CD14-positive monocyte (primary cell): ENCODE measurements at regions not wholly inside any gene's neighbourhood (a gene's known extent, or its start where the extent isn't known, plus 50 kb on each side); places are given as distances from the start of the nearest gene placed in this dataset.

Experiments
- DNase-seq, 3 donors: peaks; one replicate each; pipeline ENCODE4 v3.0.0-alpha.2; 2011 to 2022
- H2AFZ ChIP-seq: 2 replicates; pipeline ENCODE4 v1.6.0; 2012; ENCODE audit warnings: mild to moderate bottlenecking, low read depth, low read length, inconsistent platforms; ENCODE audit not compliant: insufficient read depth, poor library complexity, severe bottlenecking
- H3K27ac ChIP-seq, 2 donors: 1 replicate in 1 of 2; 2 replicates in 1 of 2; pipeline ENCODE4 v1.5.1; 2012 to 2013; ENCODE audit warnings: low read length in 2 of 2, control low read depth in 1 of 2, inconsistent platforms in 1 of 2, low read depth in 1 of 2, mild to moderate bottlenecking in 1 of 2
- H3K27me3 ChIP-seq, 2 donors: one replicate each; pipeline versions ENCODE4 v1.6.0 to v1.6.1; 2011 to 2013; ENCODE audit warnings: low read length in 2 of 2; ENCODE audit not compliant: control insufficient read depth in 2 of 2, insufficient read depth in 2 of 2
- H3K36me3 ChIP-seq, 2 donors: replicated peaks in 1 of 2; 1 replicate in 1 of 2; 2 replicates in 1 of 2; pipeline versions ENCODE4 v1.5.1 to v1.6.1; 2012 to 2013; ENCODE audit warnings: low read length in 2 of 2, control low read depth in 1 of 2, inconsistent platforms in 1 of 2, mild to moderate bottlenecking in 1 of 2; ENCODE audit not compliant: insufficient read depth in 2 of 2, control insufficient read depth in 1 of 2
- H3K4me1 ChIP-seq, 2 donors: 1 replicate in 1 of 2; 2 replicates in 1 of 2; pipeline versions ENCODE4 v1.5.1 to v1.6.1; 2012 to 2013; ENCODE audit warnings: low read length in 2 of 2, control low read depth in 1 of 2, inconsistent platforms in 1 of 2, mild to moderate bottlenecking in 1 of 2, moderate library complexity in 1 of 2; ENCODE audit not compliant: insufficient read depth in 2 of 2, control insufficient read depth in 1 of 2
- H3K4me2 ChIP-seq: replicated peaks from 2 replicates; pipeline ENCODE3; 2012; ENCODE audit warnings: low read length, moderate library complexity, mild to moderate bottlenecking; ENCODE audit not compliant: poor library complexity, severe bottlenecking; ENCODE audit errors: extremely low read depth
- H3K4me3 ChIP-seq, 3 experiments: fragments of 200-600 bp in 1 of 3; sonication (generic) in 1 of 3; replicated peaks in 1 of 3; 1 replicate in 2 of 3; 2 replicates in 1 of 3; pipeline ENCODE4 v1.5.1; 2011 to 2013; ENCODE audit warnings: low read length in 3 of 3, mild to moderate bottlenecking in 3 of 3, control low read depth in 2 of 3, low read depth in 2 of 3, inconsistent platforms in 1 of 3, moderate library complexity in 1 of 3
- H3K79me2 ChIP-seq: 2 replicates; pipeline ENCODE4 v1.6.0; 2012; ENCODE audit warnings: mild to moderate bottlenecking, control low read depth, inconsistent platforms, low read length, moderate library complexity; ENCODE audit not compliant: insufficient read depth
- H3K9ac ChIP-seq: 2 replicates; pipeline ENCODE4 v1.6.0; 2017; ENCODE audit warnings: low read length, mild to moderate bottlenecking; ENCODE audit not compliant: insufficient read depth, poor library complexity, severe bottlenecking
- H3K9me3 ChIP-seq, 2 donors: replicated peaks in 1 of 2; 1 replicate in 1 of 2; 2 replicates in 1 of 2; pipeline versions ENCODE4 v1.5.1 to v1.6.1; 2012 to 2013; ENCODE audit warnings: low read length in 2 of 2, control low read depth in 1 of 2; ENCODE audit not compliant: control insufficient read depth in 1 of 2, insufficient read depth in 1 of 2
- H4K20me1 ChIP-seq: 2 replicates; pipeline ENCODE4 v1.6.0; 2012; ENCODE audit warnings: mild to moderate bottlenecking, low read length, control low read depth, moderate library complexity; ENCODE audit not compliant: insufficient read depth
- H3K27ac Mint-ChIP-seq, 7 donors: one replicate each; pipeline ENCODE4 v1.8.0; 2020; ENCODE audit warnings: mild to moderate bottlenecking in 7 of 7, mixed read lengths in 7 of 7, moderate library complexity in 6 of 7, inconsistent platforms in 2 of 7
- H3K27me3 Mint-ChIP-seq, 3 donors: one replicate each; pipeline ENCODE4 v1.8.0; 2021 to 2022; ENCODE audit warnings: low read depth in 3 of 3, mild to moderate bottlenecking in 3 of 3, mixed read lengths in 3 of 3, moderate library complexity in 3 of 3, inconsistent platforms in 1 of 3
- H3K36me3 Mint-ChIP-seq, 2 donors: one replicate each; pipeline ENCODE4 v1.8.0; 2020; ENCODE audit warnings: mixed read lengths in 2 of 2, inconsistent platforms in 1 of 2, mild to moderate bottlenecking in 1 of 2
- H3K4me1 Mint-ChIP-seq: one replicate; pipeline ENCODE4 v1.8.0; 2020; ENCODE audit warnings: mild to moderate bottlenecking, mixed read lengths
- H3K4me3 Mint-ChIP-seq, 2 donors: one replicate each; pipeline ENCODE4 v1.8.0; 2020; ENCODE audit warnings: mild to moderate bottlenecking in 2 of 2, mixed read lengths in 2 of 2, moderate library complexity in 1 of 2
- H3K9me3 Mint-ChIP-seq, 7 donors: one replicate each; pipeline ENCODE4 v1.8.0; 2020 to 2022; ENCODE audit warnings: mixed read lengths in 7 of 7, mild to moderate bottlenecking in 6 of 7, moderate library complexity in 6 of 7, inconsistent platforms in 2 of 7
- CTCF ChIP-seq: fragments of 200-600 bp; IDR thresholded peaks from one replicate; pipeline ENCODE4 v1.8.0; 2022; ENCODE audit warnings: antibody characterized with exemption, mild to moderate bottlenecking
- WGBS: methylation state at CpG from one replicate; pipeline ENCODE4 v1.1.5; 2013; ENCODE audit warnings: missing lambda C conversion rate; ENCODE audit not compliant: insufficient coverage; 5-methylcytosine and 5-hydroxymethylcytosine counted together
- intact Hi-C, 2 donors: fragments of 100-400 bp; cut with micrococcal nuclease; formaldehyde crosslinking; loops; one replicate each; pipeline versions ENCODE4 v1.15.0 to v1.15.1; 2023

GRCh38 chr16:18024611-18025010, 311.9 kb downstream of the NPIPA8 start:
- intact Hi-C loops = no loop called here
- H3K27me3 ChIP-seq = no peaks in the 10 kb centered on the region
- peaks cover 0 to 2% (median 0%) of the 10 kb centered on the region in 7 donors for H3K9me3 Mint-ChIP-seq
- H2AFZ ChIP-seq = no peak overlapping the region
- no peak overlapping the region for H3K4me3 Mint-ChIP-seq
- no peak overlapping the region for H3K27ac ChIP-seq
- DNase-seq = no peak
- no peak for TF ChIP-seq CTCF
- H3K36me3 Mint-ChIP-seq = no peaks in the 10 kb centered on the region
- H3K9ac ChIP-seq = no peak overlapping the region
- no peaks in the 10 kb centered on the region for H3K9me3 ChIP-seq
- no peaks in the 10 kb centered on the region for H4K20me1 ChIP-seq
- no peak overlapping the region for H3K4me3 ChIP-seq
- H3K27ac Mint-ChIP-seq = no peak overlapping the region
- no CpG with 5 or more reads among the region's 6 CpGs for WGBS
- H3K27me3 Mint-ChIP-seq = peaks cover 3 to 7% (median 4%) of the 10 kb centered on the region in 3 donors
- no peaks in the 10 kb centered on the region for H3K79me2 ChIP-seq
- H3K36me3 ChIP-seq = no peaks in the 10 kb centered on the region
- no peak overlapping the region for H3K4me2 ChIP-seq
- H3K4me1 ChIP-seq = no peaks in the 10 kb centered on the region
- no peaks in the 10 kb centered on the region for H3K4me1 Mint-ChIP-seq

- no peak overlapping the region for H3K4me3 ChIP-seq
- H3K79me2 ChIP-seq = no peaks in the 10 kb centered on the region
- H3K9ac ChIP-seq = no peak overlapping the region
- no peaks in the 10 kb centered on the region for H4K20me1 ChIP-seq
- Mint-ChIP-seq H3K4me3 (no peak overlapping the region), H3K27ac (no peak overlapping the region), H3K4me1 (no peaks in the 10 kb centered on the region), H3K36me3 (no peaks in the 10 kb centered on the region), H3K9me3 (peaks cover 0 to 2% (median 0%) of the 10 kb centered on the region in 7 donors), H3K27me3 (peaks cover 0 to 4% (median 2%) of the 10 kb centered on the region in 3 donors)
- no peaks in the 10 kb centered on the region for H3K36me3 ChIP-seq
- H3K4me1 ChIP-seq = no peaks in the 10 kb centered on the region
- no peak for DNase-seq
- no peaks in the 10 kb centered on the region for H3K27me3 ChIP-seq
- H3K27ac ChIP-seq = no peak overlapping the region
- WGBS = no CpG with 5 or more reads among the region's 4 CpGs
- no peak for TF ChIP-seq CTCF
- H3K4me2 ChIP-seq = no peak overlapping the region
- no peaks in the 10 kb centered on the region for H3K9me3 ChIP-seq
- intact Hi-C loops = no loop called here
- no peak overlapping the region for H2AFZ ChIP-seq
Measured at GRCh38 chr16:18018376-18018775, 318.2 kb downstream of the NPIPA8 start.
